ENCODE measurements at regions not wholly inside any gene's neighbourhood (a gene's known extent, or its start where the extent isn't known, plus 50 kb on each side); places are given as distances from the start of the nearest gene placed in this dataset.

DNA sequence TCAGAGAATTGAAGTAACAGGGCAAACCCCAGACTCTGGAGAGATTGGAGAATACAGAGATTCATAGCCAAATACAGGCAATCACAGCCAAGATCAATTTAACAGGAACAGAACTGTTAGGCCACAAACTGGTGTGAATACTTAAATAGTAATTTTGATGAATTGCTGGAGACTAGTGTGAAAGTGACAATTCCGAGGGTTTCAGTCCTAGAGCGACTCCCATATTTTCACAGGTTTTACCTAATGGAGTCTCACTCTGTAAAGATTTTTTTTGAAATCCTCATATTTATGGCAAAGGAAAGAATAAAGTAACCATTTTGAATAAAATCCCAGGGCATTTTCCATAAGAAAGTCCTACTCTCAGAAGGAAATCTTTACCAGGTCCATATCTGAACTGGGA is 135.5 kb downstream of the MMUT start:
- no peak for TF ChIP-seq POLR2AphosphoS5 (IDR thresholded peaks at IDR 0.05)
- TF ChIP-seq, protein P1, sequence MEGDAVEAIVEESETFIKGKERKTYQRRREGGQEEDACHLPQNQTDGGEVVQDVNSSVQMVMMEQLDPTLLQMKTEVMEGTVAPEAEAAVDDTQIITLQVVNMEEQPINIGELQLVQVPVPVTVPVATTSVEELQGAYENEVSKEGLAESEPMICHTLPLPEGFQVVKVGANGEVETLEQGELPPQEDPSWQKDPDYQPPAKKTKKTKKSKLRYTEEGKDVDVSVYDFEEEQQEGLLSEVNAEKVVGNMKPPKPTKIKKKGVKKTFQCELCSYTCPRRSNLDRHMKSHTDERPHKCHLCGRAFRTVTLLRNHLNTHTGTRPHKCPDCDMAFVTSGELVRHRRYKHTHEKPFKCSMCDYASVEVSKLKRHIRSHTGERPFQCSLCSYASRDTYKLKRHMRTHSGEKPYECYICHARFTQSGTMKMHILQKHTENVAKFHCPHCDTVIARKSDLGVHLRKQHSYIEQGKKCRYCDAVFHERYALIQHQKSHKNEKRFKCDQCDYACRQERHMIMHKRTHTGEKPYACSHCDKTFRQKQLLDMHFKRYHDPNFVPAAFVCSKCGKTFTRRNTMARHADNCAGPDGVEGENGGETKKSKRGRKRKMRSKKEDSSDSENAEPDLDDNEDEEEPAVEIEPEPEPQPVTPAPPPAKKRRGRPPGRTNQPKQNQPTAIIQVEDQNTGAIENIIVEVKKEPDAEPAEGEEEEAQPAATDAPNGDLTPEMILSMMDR (IDR thresholded peaks at IDR 0.05) = no peak

All from prostate gland (tissue), 2 donors.